Activated CD4-positive, alpha-beta T cell treated with anti-CD3 and anti-CD28 coated beads for 4 hours (primary cell): ENCODE measurements at regions not wholly inside any gene's neighbourhood (a gene's known extent, or its start where the extent isn't known, plus 50 kb on each side); places are given as distances from the start of the nearest gene placed in this dataset.
A peak's percentile ranks its signal among the peaks of the same experiment; 100 is the strongest.

Source experiments
- DNase-seq, 2 donors: peaks; one replicate each; pipeline ENCODE4 v3.0.0-alpha.2; 2020

DNA sequence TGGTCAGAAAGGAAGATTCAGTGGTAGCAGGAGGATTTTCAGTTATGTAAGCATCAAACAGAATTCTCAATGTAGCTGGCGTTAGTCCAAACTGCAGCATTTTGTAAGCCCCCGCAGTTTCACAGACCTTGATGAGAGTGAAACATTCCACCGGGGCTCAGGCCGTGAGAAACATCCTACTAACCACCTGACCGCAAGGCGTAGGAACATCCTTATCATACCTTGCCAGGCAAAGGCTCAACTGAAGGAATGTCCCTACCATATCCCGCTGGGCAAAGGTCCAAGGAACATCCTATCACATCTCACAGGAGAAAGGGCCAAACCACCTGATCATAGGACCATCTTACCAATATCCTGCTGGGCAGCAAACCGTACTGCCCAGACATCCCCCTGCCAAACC lies 624.8 kb upstream of the TMEM132C start:
- no peak for DNase-seq

DNA sequence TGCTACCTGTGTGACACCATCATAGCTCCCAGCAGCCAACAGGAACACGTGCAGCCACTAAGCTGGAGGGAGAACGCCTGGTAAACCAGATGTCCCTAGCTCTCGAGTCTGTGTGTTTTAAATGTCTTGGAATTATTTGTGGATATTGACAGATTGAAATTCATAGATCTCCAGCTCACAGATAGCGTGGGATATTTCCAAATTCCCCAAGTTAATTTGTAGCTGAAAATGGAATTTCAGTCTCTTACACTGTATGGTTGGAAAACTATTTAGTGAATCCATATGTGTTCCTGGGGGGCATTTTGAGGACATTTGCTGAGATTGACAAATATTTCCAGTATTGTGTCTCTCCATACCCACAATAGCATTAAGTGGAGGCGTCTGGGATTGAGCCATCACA lies 618.6 kb upstream of the TMEM132C start:
- no peak for DNase-seq

DNA sequence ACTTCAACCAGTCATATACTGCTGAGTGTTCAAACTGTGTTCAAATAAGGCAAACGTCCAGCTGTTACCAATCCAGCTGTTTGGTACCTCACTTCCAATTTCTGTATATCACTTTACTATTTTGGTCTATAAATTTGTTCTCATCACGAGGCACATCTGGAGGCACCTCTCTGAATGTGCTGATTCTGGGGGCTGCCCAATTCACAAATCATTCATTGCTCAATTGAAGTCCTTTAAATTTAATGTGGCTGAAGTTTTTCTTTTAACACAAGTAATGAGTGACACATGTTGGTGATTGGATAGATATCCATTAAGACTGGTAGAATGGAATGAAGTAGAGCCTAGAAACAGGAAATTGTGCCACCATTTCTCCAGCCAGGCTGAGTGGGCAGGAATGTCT lies 617.0 kb upstream of the TMEM132C start:
- DNase-seq, result no peak

DNA sequence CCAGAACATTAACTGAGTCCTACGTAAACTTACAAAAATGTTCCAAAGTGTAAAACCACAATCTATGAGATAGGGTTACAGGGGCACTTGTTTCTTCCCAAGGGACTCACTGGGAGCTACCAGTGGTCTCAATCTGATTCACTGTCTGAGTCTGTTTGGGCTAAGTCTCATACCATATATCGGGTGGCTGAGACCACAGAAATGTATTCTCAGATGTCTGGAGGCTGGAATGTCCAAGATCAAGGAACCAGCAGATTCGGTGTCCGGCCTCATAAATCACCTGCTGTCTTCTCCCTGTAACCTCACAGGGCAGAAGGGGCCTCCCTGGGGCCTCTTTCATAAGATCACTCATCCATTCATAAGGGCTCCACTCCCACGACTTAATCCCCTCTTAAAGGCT lies 616.3 kb upstream of the TMEM132C start:
- DNase-seq, result no peak

DNA sequence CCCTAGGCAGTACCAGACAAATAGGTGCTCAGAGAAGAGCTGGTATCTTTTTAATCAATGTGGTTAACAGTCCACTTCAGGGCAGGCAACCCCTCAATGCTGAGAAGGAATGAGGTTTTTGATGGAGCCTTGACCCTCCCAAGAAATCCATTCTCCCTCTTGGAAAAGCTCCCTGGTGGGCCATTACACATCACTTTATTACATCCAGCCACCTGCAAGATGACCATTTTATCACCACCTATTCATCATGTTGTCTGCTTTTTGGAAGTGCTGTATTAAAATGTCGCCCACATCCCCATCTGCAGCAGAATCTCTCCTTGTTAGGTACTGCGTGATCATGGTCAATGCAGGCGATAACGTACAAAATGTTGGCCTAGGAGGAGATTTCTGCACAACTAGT lies 614.7 kb upstream of the TMEM132C start:
- no peak for DNase-seq

DNA sequence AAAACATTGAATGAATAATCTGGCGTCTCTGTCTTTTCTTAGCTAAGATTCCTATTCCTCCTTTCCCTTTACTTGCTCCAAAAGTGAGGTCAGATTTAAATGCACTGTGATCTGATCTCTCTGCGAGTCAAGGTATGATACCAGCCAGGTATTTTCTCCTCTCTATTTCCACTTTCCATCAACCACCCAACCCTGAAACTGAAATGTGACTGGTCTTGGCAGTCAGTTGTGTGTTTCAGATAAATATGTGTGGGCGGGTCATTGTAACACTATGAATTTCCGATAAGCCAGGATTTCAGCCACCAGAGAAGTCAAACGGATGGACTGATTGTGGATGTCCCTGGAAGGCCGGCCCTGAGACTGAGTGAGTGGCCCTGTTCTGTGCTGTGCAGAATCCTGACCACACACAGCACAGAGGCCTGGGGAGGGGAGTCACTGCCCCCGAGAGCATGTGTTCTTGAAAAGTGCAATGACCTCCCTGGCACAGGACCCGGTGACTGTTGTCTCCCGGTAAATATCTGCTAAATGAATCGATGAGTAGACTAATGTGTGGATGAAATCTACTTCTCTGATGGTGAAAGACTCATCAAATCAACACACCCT lies 612.5 kb upstream of the TMEM132C start:
- DNase-seq, result no peak

DNA sequence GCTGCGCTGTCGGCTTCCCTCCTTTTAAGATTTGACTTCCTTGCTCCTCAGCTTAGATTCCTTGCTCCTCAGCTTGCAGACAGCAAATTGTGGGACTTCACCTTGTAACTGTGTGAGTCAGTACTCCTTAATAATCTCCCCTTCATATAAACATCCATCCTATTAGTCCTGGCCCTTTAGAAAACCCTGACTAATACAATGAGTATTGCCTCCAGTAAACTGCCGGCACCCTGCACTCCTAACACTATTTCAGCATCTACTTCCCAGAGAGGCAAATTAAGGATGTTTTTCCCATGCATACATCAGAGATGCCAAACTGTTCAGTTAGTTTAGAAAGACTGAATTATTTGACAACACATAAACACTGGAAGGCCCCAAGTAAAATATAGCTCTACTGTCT lies 611.3 kb upstream of the TMEM132C start:
- no peak for DNase-seq

DNA sequence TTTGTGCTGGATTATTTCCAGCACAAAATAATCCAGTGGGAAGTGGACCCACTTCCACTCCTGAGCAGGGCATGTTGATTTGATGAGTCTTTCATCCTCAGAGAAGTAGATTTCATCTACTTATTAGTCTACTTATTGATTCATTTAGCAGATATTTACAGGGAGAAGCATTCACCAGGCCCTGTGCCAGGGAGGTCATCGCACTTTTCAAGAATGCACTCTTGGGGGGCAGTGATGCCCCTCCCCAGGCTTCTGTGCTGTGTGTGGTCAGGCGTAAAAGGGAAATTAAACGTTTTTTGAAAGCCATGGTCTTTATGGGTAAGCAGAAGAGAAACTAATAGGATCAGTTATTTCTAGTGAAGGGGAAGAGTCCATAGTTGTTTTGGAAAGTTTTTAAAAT lies 610.7 kb upstream of the TMEM132C start:
- no peak for DNase-seq

DNA sequence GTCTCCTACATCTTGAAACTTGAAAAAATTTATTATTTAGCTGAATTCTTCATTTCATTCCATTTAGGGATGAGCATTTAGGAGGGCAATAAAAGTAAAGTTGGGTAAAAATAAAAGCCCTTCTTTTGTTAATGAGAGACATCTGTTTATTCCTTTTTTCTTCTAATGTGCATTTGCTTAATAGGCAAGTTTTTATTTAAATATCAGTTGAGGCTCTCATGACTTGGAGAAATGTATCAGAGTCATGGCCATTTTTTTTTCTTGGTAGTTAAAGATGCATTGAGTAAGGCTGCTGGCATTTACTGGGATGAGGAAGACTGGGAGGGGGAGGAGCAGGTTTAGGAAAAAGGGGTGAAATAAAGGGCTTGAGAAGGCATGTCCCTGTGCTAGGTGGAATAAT lies 609.9 kb upstream of the TMEM132C start:
- no peak for DNase-seq

DNA sequence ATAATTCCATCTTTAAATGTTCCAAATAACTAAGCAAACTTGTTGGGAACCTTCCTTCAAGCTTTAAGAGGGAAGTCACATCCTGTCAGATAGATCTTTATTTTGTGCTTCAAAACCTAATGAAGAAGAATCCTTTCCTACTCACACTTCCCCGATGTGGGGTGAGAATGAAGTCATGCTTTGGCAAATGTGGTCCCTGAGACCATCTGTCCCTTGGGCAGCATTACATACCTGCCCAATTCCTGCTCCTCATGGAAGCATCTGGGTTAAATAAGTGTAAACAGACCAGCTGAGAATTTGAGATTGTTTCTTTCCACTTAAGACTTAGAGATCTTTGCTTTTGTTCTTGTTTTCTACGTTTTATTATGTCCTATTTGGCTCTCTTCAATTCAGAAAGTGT lies 606.0 kb upstream of the TMEM132C start:
- DNase-seq, result no peak

DNA sequence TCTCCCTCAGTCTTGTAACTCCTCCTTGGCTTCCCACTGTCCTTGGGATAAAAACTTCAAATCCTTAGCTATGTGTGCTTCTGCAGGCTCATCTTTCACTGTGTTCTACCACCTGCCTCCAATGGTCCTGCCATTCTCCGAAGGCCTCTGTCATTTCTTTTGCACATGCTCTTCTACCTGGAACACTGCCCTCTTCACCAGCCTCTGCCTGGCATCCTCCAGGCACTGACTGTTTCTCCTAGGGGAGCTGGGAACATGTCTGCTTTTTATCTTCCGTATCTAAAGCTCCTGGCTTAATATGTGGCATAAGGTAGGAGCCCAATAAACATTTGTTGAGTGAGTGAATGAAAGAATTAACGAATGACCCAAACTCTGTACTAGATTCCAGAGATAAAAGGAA lies 603.3 kb upstream of the TMEM132C start:
- no peak for DNase-seq

DNA sequence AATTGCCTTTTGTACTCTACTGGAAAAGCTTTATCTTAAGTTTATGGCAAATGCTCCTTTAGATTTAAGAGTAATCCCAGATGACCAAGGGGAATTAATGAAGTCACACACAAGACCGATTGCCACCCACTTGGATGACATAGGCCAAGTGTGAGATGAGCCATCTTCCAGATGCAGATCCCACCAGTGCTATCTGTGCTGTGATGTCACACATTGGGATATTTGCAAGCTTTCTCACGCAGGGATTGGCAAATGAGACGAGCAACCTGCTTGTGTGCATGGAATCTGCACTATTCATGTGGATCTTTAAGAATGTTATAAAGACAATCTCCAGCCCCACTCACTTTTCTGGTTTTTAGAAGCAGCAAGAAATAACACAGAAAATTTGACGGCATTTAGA lies 602.1 kb upstream of the TMEM132C start:
- DNase-seq, result no peak

DNA sequence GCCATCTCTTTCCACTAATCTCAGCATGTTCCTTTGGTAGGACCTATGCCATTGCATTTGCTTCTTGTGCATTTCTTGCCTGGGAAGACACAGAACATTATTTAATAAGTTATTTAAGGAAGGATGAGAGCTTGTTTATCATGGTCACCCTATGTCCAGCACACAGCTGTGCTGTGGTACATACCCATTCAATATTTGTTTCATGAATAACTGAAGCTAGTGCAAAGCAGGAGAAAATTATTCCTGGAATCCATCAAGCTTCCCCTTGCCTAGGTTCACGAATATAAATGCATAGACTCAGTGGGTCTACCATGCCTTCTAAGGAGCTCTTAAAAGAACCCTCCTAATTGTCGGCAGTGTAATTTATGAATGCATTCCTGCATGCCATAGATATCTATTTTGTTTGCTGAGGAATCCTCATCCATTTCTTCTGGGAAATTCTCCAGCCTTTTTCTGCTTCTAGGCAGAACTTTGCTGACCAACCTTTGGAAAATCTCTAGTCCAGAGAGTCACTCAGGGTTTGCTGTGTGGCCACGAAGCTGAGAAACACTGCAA lies 599.8 kb upstream of the TMEM132C start:
- no peak for DNase-seq

DNA sequence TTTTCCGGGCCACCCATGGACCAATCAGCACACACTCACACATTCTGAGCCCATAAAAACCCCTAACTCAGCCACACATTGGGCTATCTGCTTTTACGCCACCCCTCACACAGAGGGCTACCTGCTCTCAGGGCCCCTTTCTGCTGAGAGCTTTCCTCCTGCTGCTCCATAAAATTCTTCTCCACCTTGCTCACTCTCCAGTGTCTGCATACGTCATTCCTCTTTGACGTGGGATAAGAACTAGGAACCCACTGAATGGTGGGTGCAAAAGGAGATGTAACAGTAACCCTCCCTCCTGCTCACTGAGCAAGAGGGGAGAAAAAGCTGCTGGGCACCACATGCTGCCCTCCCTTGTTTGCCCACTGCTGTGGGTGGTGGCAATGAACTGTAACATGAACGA lies 596.7 kb upstream of the TMEM132C start:
- no peak for DNase-seq

DNA sequence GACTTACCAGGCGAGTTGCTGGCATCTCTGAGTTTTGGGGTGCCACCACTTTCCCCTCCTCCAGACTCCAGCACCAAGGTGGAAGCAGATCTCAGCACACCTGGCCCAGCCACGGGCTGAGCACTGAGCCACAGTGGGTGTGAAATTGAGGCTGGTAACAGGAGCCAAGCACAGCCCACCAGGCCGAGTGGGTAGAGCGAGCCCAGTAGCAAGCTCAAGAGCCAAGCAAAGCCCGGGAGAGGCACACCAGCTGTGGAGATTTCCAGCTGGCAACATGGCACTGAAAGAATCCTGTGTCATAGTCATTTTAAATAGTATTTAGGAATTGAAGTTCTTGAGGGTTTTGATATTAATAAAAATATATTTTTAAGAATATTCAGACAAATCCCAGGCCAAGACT lies 596.2 kb upstream of the TMEM132C start:
- DNase-seq, result no peak

DNA sequence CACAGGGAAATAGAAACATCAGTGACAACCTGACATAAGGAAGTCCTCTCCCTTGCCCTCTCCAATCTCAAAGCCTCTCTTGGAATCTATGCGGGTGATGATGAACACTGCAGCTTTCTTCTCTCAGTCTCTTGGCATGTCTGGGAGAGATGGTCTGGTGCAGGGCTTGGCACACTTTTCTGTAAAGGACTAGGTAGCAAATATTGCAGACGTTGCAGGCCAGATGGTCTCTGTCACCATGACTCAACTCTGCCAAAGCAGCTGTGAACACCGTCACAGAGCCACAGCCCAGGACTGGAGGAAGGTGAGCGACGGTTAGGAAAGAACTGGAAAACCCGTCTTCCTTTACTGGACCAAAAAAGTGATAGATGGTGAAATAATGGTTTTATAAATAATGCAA lies 591.0 kb upstream of the TMEM132C start:
- no peak for DNase-seq

DNA sequence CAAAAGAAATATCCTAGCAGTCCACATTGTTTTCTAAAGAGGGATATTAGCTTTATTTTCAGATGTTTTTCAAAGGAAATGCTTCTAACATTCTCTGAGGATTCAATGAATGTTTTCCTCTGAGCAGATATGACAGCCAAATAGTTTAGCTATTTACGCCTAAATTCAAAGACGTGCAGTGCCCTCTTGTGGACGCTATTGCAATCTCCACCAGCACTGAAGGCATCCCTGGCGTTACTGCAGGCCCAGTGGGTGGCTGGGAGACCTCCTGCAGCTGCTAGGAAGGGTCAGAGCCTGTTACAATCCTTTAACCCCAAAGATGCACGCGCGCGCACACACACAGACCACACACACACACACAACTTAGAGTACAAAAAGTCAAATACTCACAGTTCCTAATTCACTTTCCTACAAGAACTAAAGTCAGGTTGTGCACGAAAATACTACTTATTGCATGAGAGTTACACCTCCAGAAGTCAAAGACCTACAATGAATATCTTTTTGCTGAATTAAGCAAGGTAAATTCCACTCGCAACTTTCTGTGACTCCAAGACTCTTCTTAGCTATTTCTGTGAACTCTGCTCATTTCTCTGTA lies 589.3 kb upstream of the TMEM132C start:
- DNase-seq, result peak in 1 of 2 donors; percentile 2

DNA sequence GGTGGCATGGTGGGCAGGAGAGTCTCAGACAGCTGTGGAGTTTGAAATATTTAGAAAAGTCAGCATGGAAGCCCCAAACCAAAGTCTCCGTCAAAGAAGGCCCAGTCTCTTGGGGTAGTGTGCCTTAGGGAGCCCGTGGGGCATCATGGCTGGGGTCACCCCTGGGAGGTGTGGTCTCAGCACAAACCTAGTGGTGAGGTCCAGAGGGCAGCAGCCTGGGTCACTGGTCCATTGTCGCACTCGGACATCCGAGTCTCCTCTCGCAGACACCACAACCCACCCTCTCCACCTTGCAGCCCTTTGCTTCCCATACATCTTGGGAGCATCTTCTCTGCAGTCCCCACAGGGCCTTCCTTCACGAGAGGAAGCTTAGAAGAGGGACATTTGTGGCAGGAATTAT lies 588.0 kb upstream of the TMEM132C start:
- DNase-seq, result no peak

DNA sequence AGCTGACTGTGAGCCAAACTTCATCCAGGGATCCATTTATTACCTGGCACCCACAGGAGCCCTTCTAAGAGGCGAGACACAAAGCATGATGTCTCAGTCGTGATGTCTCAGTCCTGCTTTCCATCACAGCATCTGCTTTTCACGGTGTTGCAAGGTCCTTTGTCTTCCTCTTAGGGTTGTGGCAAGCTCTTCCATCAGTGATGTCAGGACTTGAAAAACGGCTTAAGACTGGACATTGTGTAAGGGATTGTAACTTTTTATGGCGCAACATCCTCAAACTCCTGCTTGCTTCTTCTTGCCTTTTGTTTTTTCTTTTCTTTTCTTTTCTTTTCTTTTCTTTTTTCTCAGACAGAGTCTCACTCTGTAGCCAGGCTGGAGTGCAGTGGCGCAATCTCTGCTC lies 586.5 kb upstream of the TMEM132C start:
- no peak for DNase-seq

DNA sequence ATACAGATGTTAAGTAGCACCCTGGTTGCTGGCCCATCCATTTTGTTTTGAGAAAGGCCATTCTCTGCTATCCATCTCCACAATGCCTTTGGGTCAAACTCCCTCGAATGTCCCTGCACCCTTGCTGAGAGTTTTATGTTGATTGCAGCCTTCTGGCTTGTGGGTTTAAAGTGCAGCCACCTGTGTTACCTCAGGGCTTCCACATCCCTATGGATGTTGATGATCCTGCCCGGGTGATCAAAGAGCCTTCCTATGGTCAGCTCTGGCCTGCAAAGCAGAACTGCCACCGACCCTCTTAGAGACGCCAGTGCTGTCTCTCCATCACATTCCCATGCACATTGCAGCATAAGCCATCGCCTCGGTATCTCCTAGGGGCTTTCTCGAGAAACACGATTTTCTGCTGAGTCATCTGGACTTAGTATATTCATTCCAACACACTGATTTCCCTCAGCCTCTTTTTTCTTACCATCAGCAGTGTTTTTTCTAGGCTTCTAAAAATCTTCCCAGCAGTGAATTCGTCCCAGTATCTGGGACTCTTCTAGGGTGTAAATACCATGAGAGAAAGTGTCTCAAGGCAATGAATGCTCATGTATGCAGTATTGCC lies 585.7 kb upstream of the TMEM132C start:
- DNase-seq, result no peak

DNA sequence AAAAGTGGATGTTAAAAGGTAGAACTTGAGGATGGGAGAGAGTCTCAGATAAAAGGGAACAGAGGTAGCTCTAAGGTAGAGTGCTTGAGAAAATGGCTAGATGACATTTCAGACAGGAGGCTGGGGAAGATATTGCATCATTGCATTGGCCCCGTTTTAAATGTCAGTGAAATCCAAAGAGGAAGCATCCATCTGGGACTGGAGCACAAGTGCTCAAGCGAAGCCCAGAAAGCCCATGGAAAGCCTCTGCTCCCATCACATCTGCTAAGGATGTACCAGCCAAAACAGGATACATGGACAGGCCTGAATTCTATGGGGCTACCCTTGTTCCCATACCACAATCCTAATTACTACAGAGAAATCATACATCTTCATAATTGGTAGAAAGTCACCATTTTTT lies 581.5 kb upstream of the TMEM132C start:
- no peak for DNase-seq

DNA sequence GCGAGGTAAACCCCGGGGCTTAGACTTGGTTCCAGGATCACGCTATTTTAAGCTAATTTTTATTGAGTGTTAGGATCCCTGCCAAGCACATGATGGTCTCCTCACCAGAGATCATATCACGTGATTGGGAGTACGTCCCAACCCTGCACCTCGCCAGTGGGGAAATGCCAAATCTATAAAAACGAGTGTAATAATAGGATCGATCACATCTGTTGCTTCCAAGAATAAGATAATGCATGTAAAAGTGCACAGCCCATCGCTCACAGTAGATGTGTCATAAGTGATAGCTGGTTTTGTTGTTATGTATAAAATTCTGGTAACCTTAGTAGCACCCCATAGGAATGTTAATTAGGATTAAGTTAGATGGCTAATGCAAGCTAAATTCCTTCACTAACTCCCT lies 581.0 kb upstream of the TMEM132C start:
- no peak for DNase-seq

DNA sequence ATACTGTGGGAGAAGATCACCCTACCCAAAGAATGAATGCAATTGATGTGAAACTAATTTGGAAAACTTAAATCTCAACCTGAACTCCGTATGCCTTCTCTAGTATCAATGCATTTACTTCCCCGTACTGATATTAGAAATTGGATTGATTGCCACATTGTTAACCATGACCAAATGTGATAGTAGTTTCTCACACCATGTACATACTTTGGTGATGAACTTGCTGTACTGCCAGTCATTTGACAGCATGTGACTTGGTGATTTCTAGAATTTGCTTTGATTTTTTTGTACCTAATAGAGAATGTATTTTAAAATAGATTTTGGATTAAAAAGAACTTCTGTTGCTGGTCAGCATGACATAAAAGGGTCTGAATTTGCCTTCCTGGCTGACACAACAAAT lies 579.8 kb upstream of the TMEM132C start:
- DNase-seq, result no peak

DNA sequence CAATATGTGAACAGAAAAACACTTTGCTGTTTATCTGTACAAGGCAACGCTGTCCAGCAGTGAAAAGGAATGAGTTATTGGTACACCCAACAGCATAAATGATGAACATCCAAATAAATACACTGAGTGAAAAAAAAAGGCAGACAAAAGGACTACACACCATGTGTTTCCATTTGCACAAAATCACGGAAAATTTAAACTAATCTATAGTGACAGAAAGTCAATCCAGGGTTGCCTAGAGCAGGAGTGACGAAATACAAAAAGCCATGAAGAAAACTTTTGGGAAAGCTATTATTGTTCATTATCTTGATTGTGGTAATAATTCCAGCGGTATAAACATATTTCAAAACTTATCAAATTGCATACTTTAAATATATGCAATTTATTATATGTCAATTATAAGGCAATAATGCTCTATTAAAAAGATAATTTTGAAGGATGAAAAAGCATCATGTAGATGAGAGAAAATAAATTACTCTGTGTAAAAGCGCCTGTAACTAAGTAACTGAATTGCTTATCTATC lies 578.0 kb upstream of the TMEM132C start:
- DNase-seq, result no peak

DNA sequence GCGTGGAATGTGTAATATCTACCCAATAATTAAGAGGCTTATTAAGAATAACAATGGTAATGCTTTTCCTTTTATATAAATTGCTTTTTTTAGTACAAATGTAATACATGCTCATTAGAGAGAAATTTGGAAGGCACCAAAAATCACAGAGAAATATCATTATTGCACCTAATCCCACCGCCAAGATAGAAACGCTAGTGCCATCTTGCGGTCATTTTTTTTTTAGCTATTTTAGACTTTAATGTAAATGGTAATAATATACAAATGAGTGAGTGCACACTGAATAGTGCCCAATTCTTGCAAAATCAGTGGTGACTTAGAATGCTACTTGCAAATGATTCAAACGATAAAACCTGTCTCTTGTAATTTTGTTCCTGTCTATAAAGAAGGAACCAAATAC lies 576.8 kb upstream of the TMEM132C start:
- DNase-seq, result no peak
